C4-2B (cell line): ENCODE measurements at regions not wholly inside any gene's neighbourhood (a gene's known extent, or its start where the extent isn't known, plus 50 kb on each side); places are given as distances from the start of the nearest gene placed in this dataset.

Source experiments
- H3K27ac ChIP-seq: fragments of 450-650 bp; 2 replicates; pipeline ENCODE4 v1.5.1; 2017
- CTCF ChIP-seq: fragments of 450-650 bp; conservative IDR thresholded peaks from 2 replicates; pipeline ENCODE4 v1.5.1; 2017; ENCODE audit warnings: mild to moderate bottlenecking
- ZFX ChIP-seq: fragments of 450-650 bp; IDR thresholded peaks from 2 replicates; pipeline ENCODE4 v1.6.1; 2017

- no peak overlapping the region for H3K27ac ChIP-seq
- TF ChIP-seq ZFX (no peak), CTCF (no peak)
These were observed 106.5 kb upstream of the DRD2 start for GRCh38 chr11:113581713-113582112.

GRCh38 chr11:113579292-113579940, 104.2 kb upstream of the DRD2 start:
- TF ChIP-seq CTCF (no peak), ZFX (no peak)
- no peak overlapping the region for H3K27ac ChIP-seq

- no peak overlapping the region for H3K27ac ChIP-seq
- TF ChIP-seq ZFX: no peak
- no peak for TF ChIP-seq CTCF
These were observed 103.6 kb upstream of the DRD2 start for GRCh38 chr11:113578715-113579250.

- TF ChIP-seq CTCF (no peak), ZFX (no peak)
- no peak overlapping the region for H3K27ac ChIP-seq
These were observed 102.8 kb upstream of the DRD2 start for GRCh38 chr11:113578033-113578380.

GRCh38 chr11:113577356-113578032, 102.3 kb upstream of the DRD2 start:
- no peak overlapping the region for H3K27ac ChIP-seq
- TF ChIP-seq CTCF: no peak
- TF ChIP-seq ZFX: no peak

- H3K27ac ChIP-seq: no peak overlapping the region
- TF ChIP-seq CTCF (no peak), ZFX (no peak)
These were observed 99.4 kb upstream of the DRD2 start for GRCh38 chr11:113574586-113574985.

GRCh38 chr11:113574171-113574570, 99.0 kb upstream of the DRD2 start:
- TF ChIP-seq CTCF (no peak), ZFX (no peak)
- no peak overlapping the region for H3K27ac ChIP-seq
